HL-60 (cell line): ENCODE measurements at regions not wholly inside any gene's neighbourhood (a gene's known extent, or its start where the extent isn't known, plus 50 kb on each side); places are given as distances from the start of the nearest gene placed in this dataset.
A peak's percentile ranks its signal among the peaks of the same experiment; 100 is the strongest.

Experiments
- DNase-seq, 2 experiments: peaks; one replicate each; pipeline ENCODE4 v3.0.0-alpha.2; 2010 to 2020; ENCODE audit warnings: low read depth in 1 of 2, low spot score in 1 of 2
- H3K27ac ChIP-seq: fragments of 250-450 bp; sonication (Bioruptor Pico); replicated peaks from 2 replicates; pipeline ENCODE4 v1.5.1; 2020; ENCODE audit warnings: mild to moderate bottlenecking, moderate library complexity
- H3K27me3 ChIP-seq: fragments of 250-450 bp; sonication (Bioruptor Pico); 2 replicates; pipeline ENCODE4 v1.5.1; 2021; ENCODE audit warnings: mild to moderate bottlenecking, moderate library complexity; ENCODE audit not compliant: insufficient read depth, poor library complexity, severe bottlenecking
- H3K4me3 ChIP-seq: replicated peaks from 2 replicates; pipeline ENCODE4 v1.5.1; 2011; ENCODE audit warnings: mild to moderate bottlenecking, control low read depth, low read length; ENCODE audit not compliant: insufficient read depth
- GABPA ChIP-seq: IDR thresholded peaks from 2 replicates; pipeline ENCODE4 v1.6.1; 2012; ENCODE audit warnings: low read depth
- POLR2AphosphoS5 ChIP-seq: IDR thresholded peaks from 2 replicates; pipeline ENCODE4 v1.6.1; 2012; ENCODE audit warnings: low read depth
- SPI1 ChIP-seq: IDR thresholded peaks from 2 replicates; pipeline ENCODE4 v1.6.1; 2012; ENCODE audit warnings: low read depth, mild to moderate bottlenecking, borderline replicate concordance
- TF ChIP-seq, protein P1 (sequence below): IDR thresholded peaks from 2 replicates; pipeline ENCODE4 v1.6.1; 2012; ENCODE audit warnings: low read depth; ENCODE audit not compliant: insufficient replicate concordance
- TF ChIP-seq, protein P2 (sequence below): IDR thresholded peaks from one replicate; pipeline ENCODE4 v1.5.1; 2011; ENCODE audit warnings: low read length, control low read depth, inconsistent platforms; ENCODE audit not compliant: insufficient read depth

DNA sequence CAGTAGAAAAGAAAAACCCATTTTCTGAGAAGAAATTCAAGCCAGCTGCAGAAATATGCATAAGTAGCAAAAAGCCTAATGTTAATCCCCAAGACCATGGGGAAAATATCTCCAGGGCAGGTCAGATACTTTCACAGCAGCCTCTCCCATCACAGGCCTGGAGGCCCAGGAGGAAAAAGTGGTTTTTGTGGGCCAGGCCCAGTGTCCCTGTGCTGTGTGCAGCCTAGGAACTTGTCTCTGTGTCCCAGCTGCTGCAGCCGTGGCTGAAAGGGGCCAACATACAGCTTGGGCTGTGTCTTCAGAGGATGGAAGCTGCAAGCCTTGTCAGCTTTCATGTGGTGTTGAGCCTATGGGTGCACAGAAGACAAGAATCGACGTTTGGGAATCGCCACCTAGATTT is 581.0 kb downstream of the C4orf33 start:
- no peak for TF ChIP-seq SPI1
- TF ChIP-seq, protein P1, sequence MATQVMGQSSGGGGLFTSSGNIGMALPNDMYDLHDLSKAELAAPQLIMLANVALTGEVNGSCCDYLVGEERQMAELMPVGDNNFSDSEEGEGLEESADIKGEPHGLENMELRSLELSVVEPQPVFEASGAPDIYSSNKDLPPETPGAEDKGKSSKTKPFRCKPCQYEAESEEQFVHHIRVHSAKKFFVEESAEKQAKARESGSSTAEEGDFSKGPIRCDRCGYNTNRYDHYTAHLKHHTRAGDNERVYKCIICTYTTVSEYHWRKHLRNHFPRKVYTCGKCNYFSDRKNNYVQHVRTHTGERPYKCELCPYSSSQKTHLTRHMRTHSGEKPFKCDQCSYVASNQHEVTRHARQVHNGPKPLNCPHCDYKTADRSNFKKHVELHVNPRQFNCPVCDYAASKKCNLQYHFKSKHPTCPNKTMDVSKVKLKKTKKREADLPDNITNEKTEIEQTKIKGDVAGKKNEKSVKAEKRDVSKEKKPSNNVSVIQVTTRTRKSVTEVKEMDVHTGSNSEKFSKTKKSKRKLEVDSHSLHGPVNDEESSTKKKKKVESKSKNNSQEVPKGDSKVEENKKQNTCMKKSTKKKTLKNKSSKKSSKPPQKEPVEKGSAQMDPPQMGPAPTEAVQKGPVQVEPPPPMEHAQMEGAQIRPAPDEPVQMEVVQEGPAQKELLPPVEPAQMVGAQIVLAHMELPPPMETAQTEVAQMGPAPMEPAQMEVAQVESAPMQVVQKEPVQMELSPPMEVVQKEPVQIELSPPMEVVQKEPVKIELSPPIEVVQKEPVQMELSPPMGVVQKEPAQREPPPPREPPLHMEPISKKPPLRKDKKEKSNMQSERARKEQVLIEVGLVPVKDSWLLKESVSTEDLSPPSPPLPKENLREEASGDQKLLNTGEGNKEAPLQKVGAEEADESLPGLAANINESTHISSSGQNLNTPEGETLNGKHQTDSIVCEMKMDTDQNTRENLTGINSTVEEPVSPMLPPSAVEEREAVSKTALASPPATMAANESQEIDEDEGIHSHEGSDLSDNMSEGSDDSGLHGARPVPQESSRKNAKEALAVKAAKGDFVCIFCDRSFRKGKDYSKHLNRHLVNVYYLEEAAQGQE = no peak
- TF ChIP-seq, protein P2, sequence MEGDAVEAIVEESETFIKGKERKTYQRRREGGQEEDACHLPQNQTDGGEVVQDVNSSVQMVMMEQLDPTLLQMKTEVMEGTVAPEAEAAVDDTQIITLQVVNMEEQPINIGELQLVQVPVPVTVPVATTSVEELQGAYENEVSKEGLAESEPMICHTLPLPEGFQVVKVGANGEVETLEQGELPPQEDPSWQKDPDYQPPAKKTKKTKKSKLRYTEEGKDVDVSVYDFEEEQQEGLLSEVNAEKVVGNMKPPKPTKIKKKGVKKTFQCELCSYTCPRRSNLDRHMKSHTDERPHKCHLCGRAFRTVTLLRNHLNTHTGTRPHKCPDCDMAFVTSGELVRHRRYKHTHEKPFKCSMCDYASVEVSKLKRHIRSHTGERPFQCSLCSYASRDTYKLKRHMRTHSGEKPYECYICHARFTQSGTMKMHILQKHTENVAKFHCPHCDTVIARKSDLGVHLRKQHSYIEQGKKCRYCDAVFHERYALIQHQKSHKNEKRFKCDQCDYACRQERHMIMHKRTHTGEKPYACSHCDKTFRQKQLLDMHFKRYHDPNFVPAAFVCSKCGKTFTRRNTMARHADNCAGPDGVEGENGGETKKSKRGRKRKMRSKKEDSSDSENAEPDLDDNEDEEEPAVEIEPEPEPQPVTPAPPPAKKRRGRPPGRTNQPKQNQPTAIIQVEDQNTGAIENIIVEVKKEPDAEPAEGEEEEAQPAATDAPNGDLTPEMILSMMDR = no peak
- TF ChIP-seq GABPA = no peak
- TF ChIP-seq POLR2AphosphoS5 = no peak
- no peak for DNase-seq
- Histone ChIP-seq H3K27me3 (no peaks in the 10 kb centered on the region), H3K4me3 (no peak overlapping the region), H3K27ac (no peak overlapping the region)

DNA sequence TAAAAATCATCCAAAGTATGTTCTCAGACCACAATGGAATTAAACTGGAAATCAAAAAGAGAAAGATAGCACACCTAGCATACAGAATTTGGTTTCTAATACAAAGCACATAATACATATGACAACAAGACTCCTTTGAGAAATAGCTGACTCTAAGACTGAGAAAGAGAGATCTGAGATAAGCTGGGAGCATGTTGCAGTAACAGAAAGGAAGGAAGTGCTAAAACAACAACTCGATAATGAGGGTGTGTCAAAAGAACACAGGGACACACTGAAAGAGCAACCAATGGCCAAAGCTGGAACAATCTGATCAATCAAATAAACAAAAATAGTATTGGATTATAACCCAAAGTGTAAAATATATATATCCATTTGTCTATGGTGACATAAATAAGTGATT is 586.6 kb downstream of the C4orf33 start:
- DNase-seq = no peak
- Histone ChIP-seq H3K27me3 (no peaks in the 10 kb centered on the region), H3K4me3 (no peak overlapping the region), H3K27ac (no peak overlapping the region)
- TF ChIP-seq SPI1 = peak; percentile 45
- TF ChIP-seq, protein P2 = no peak

DNA sequence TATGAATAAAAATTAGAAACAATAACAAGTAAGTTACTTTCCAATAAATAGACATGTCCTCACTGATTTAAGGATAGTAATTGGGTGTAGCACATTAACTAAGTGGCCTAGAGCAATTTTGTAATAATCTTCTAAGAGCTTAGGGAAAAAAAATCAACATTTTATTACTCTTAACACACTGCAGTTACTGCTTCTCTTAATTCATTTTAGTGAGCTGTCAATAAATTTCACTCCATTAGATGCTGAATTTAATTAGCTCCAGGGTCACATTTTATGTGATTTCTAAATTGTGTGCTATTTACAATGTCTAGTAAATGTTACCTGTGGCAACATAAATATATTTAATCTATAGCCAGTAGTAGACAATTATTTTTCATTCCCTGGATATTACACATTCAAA is 612.0 kb downstream of the C4orf33 start:
- no peak for DNase-seq

More for the DNA sequence above, 612.0 kb downstream of the C4orf33 start:
- Histone ChIP-seq H3K4me3 (no peak overlapping the region), H3K27ac (no peak overlapping the region), H3K27me3 (no peaks in the 10 kb centered on the region)
- TF ChIP-seq, protein P2 = no peak
- no peak for TF ChIP-seq SPI1
- TF ChIP-seq, protein P1 = no peak
- no peak for TF ChIP-seq GABPA
- TF ChIP-seq POLR2AphosphoS5 = no peak
